Left forelimb (tissue), 1 donor: ENCODE measurements at regions not wholly inside any gene's neighbourhood (a gene's known extent, or its start where the extent isn't known, plus 50 kb on each side); places are given as distances from the start of the nearest gene placed in this dataset.
"Not testable (repeated sequence)": the region's sequence is repeated elsewhere in the genome, so short reads cannot be mapped to it uniquely, and the experiment has no call there.

Experiments
- DNase-seq: peaks from one replicate; pipeline ENCODE4 v3.0.0-alpha.2; 2018; ENCODE audit warnings: low spot score

- DNase-seq: no peak
Observed at GRCh38 chr2:12453731-12454130, 263.0 kb upstream of the TRIB2 start.

GRCh38 chr2:12455661-12456060 is 261.1 kb upstream of the TRIB2 start:
- DNase-seq: no peak

GRCh38 chr2:12456293-12457106 is 260.2 kb upstream of the TRIB2 start:
- no peak for DNase-seq

- no peak for DNase-seq
Observed at GRCh38 chr2:12457831-12458230, 258.9 kb upstream of the TRIB2 start.

- no peak for DNase-seq
Observed at GRCh38 chr2:12463189-12463588, 253.5 kb upstream of the TRIB2 start.

- DNase-seq: no peak
Observed at GRCh38 chr2:12465631-12466135, 251.1 kb upstream of the TRIB2 start.

- no peak for DNase-seq
Observed at GRCh38 chr2:12467303-12467702, 249.4 kb upstream of the TRIB2 start.

- DNase-seq: no peak
Observed at GRCh38 chr2:12469141-12469561, 247.6 kb upstream of the TRIB2 start.

- DNase-seq: not testable (repeated sequence)
Observed at GRCh38 chr2:12472265-12472664, 244.5 kb upstream of the TRIB2 start.

GRCh38 chr2:12478151-12479064 is 238.3 kb upstream of the TRIB2 start:
- DNase-seq: no peak

GRCh38 chr2:12479065-12479601 is 237.6 kb upstream of the TRIB2 start:
- no peak for DNase-seq

GRCh38 chr2:12484536-12485115 is 232.1 kb upstream of the TRIB2 start:
- no peak for DNase-seq

GRCh38 chr2:12486205-12487118 is 230.3 kb upstream of the TRIB2 start:
- no peak for DNase-seq

- no peak for DNase-seq
Observed at GRCh38 chr2:12487253-12488004, 229.3 kb upstream of the TRIB2 start.

- no peak for DNase-seq
Observed at GRCh38 chr2:12488352-12489318, 228.1 kb upstream of the TRIB2 start.

- no peak for DNase-seq
Observed at GRCh38 chr2:12490641-12491040, 226.1 kb upstream of the TRIB2 start.

GRCh38 chr2:12492360-12492759 is 224.4 kb upstream of the TRIB2 start:
- DNase-seq: not testable (repeated sequence)

- no peak for DNase-seq
Observed at GRCh38 chr2:12493031-12493513, 223.7 kb upstream of the TRIB2 start.
